HCT116 (cell line): ENCODE measurements at regions not wholly inside any gene's neighbourhood (a gene's known extent, or its start where the extent isn't known, plus 50 kb on each side); places are given as distances from the start of the nearest gene placed in this dataset.

ENCODE experiments used
- ATAC-seq: fragments of 200-7000 bp; cut with Tn5 transposase; 2 replicates; pipeline ENCODE4 v1.9.1; 2020; ENCODE audit warnings: mild to moderate bottlenecking, moderate library complexity
- BruUV-seq: library from RNA; stranded (reverse); fragments of 400-500 nt; replicated peaks from 2 replicates; lab custom pipeline; 2021; lab: Mats Ljungman, UMichigan
- CTCF ChIA-PET: fragments of 300-600 bp; sonication (Branson Sonifier 250); formaldehyde crosslinking; loops from one replicate; lab custom pipeline; 2021; ENCODE audit warnings: antibody characterized with exemption; lab: Charles Lee
- POLR2A ChIA-PET: fragments of 300-600, 350-600 bp; sonication (Branson Sonifier 250); formaldehyde crosslinking; loops from one replicate; lab custom pipeline; 2021; ENCODE audit warnings: antibody characterized with exemption; lab: Charles Lee
- RAD21 ChIA-PET, 2 experiments: fragments of 300-600 bp; sonication (Branson Sonifier 250); formaldehyde crosslinking; loops; one replicate each; lab custom pipeline; 2023; ENCODE audit warnings: low total read pairs in 2 of 2; ENCODE audit not compliant: uncharacterized antibody in 2 of 2, unreplicated experiment in 2 of 2, low non-redundant PET in 1 of 2; lab: Charles Lee
- DNase-seq: peaks from one replicate; pipeline ENCODE4 v3.0.0-alpha.2; 2010; ENCODE audit warnings: low read depth, low spot score
- H2AFZ ChIP-seq: fragments of 200-600 bp; shearing (Covaris generic), sonication (generic); 2 replicates; pipeline ENCODE4 v1.6.1; 2017; ENCODE audit warnings: low read depth, mixed run types, mixed read lengths, antibody characterized with exemption, low read length; ENCODE audit not compliant: poor library complexity, severe bottlenecking
- H3K27ac ChIP-seq: 2 replicates; pipeline ENCODE4 v1.5.1; 2012; ENCODE audit warnings: low read depth, low read length
- H3K27me3 ChIP-seq: fragments of 200-600 bp; sonication (generic); 2 replicates; pipeline ENCODE4 v1.6.1; 2016; ENCODE audit warnings: mixed run types, low read length, mixed read lengths; ENCODE audit not compliant: insufficient read depth
- H3K36me3 ChIP-seq, 2 experiments: fragments of 200-500 bp in 1 of 2; fragments of 200-600 bp in 1 of 2; sonication (Bioruptor generic) in 1 of 2; sonication (generic) in 1 of 2; 2 replicates each; pipeline versions ENCODE4 v1.5.1 to v1.6.1; 2014 to 2016; ENCODE audit warnings: low read length in 2 of 2, inconsistent platforms in 1 of 2, mixed read lengths in 1 of 2, mixed run types in 1 of 2; ENCODE audit not compliant: insufficient read depth in 2 of 2, control insufficient read depth in 1 of 2
- H3K4me1 ChIP-seq, 2 experiments: fragments of 200-600 bp in 1 of 2; sonication (generic) in 1 of 2; 2 replicates each; pipeline versions ENCODE4 v1.5.1 to v1.6.1; 2012 to 2017; ENCODE audit warnings: low read length in 2 of 2, inconsistent platforms in 1 of 2, mild to moderate bottlenecking in 1 of 2, mixed read lengths in 1 of 2, mixed run types in 1 of 2, moderate library complexity in 1 of 2; ENCODE audit not compliant: insufficient read depth in 2 of 2, control insufficient read depth in 1 of 2
- H3K4me2 ChIP-seq: fragments of 200-600 bp; sonication (generic); 2 replicates; pipeline ENCODE4 v1.6.1; 2017; ENCODE audit warnings: mixed run types, low read length, mixed read lengths
- H3K4me3 ChIP-seq, 2 experiments: fragments of 200-600 bp in 1 of 2; sonication (generic) in 1 of 2; replicated peaks in 1 of 2; 2 replicates each; pipeline ENCODE4 v1.5.1; 2011 to 2016; ENCODE audit warnings: low read length in 2 of 2, control low read depth in 1 of 2, low read depth in 1 of 2, mild to moderate bottlenecking in 1 of 2, mixed read lengths in 1 of 2, mixed run types in 1 of 2
- H3K79me2 ChIP-seq: fragments of 200-600 bp; sonication (generic); 2 replicates; pipeline ENCODE4 v1.6.1; 2017; ENCODE audit warnings: mild to moderate bottlenecking, mixed run types, low read length, moderate library complexity, mixed read lengths; ENCODE audit not compliant: insufficient read depth
- H3K9ac ChIP-seq: fragments of 200-600 bp; sonication (generic); 2 replicates; pipeline ENCODE4 v1.6.1; 2016; ENCODE audit warnings: low read length, mixed read lengths
- H3K9me2 ChIP-seq: fragments of 200-600 bp; sonication (generic), shearing (Covaris generic); 2 replicates; pipeline ENCODE4 v1.6.1; 2017; ENCODE audit warnings: mixed run types, mild to moderate bottlenecking, moderate library complexity; ENCODE audit not compliant: insufficient read depth
- H3K9me3 ChIP-seq, 2 experiments: fragments of 200-500 bp in 1 of 2; fragments of 200-600 bp in 1 of 2; sonication (Bioruptor generic) in 1 of 2; sonication (generic) in 1 of 2; 2 replicates each; pipeline ENCODE4 v1.6.1; 2014 to 2017; ENCODE audit warnings: low read length in 2 of 2, mixed read lengths in 2 of 2, inconsistent platforms in 1 of 2, low read depth in 1 of 2, mild to moderate bottlenecking in 1 of 2, mixed run types in 1 of 2, moderate library complexity in 1 of 2; ENCODE audit not compliant: control insufficient read depth in 1 of 2, insufficient read depth in 1 of 2
- H4K20me1 ChIP-seq: fragments of 200-600 bp; sonication (generic), shearing (Covaris generic); 2 replicates; pipeline ENCODE4 v1.6.1; 2017; ENCODE audit warnings: mixed run types, mild to moderate bottlenecking, moderate library complexity; ENCODE audit not compliant: insufficient read depth
- EZH2 ChIP-seq: fragments of 200-600 bp; sonication (generic); IDR thresholded peaks from 2 replicates; pipeline ENCODE4 v1.6.1; 2017; ENCODE audit warnings: antibody characterized with exemption, mixed run types
- EZH2phosphoT487 ChIP-seq: fragments of 200-600 bp; IDR thresholded peaks from 2 replicates; pipeline ENCODE4 v1.6.1; 2018; ENCODE audit warnings: antibody characterized with exemption, borderline replicate concordance
- FOSL1 ChIP-seq: IDR thresholded peaks from 2 replicates; pipeline ENCODE4 v1.6.1; 2012; ENCODE audit warnings: low read depth
- MAX ChIP-seq: IDR thresholded peaks from 2 replicates; pipeline ENCODE4 v1.6.1; 2012
- POLR2AphosphoS5 ChIP-seq: IDR thresholded peaks from 2 replicates; pipeline ENCODE4 v1.6.1; 2011; ENCODE audit warnings: mild to moderate bottlenecking, low read depth, low read length, moderate library complexity
- REST ChIP-seq: IDR thresholded peaks from 2 replicates; pipeline ENCODE4 v1.6.1; 2012; ENCODE audit warnings: low read depth
- SIN3A ChIP-seq: IDR thresholded peaks from 2 replicates; pipeline ENCODE4 v1.6.1; 2012; ENCODE audit warnings: low read depth
- SP1 ChIP-seq: IDR thresholded peaks from 2 replicates; pipeline ENCODE4 v1.6.1; 2012; ENCODE audit warnings: low read depth
- SRF ChIP-seq: IDR thresholded peaks from 2 replicates; pipeline ENCODE4 v1.6.1; 2012; ENCODE audit warnings: low read depth
- TCF7L2 ChIP-seq: IDR thresholded peaks from 2 replicates; pipeline ENCODE4 v1.7.0; 2011; ENCODE audit warnings: borderline replicate concordance, inconsistent platforms; ENCODE audit not compliant: insufficient read depth, insufficient read length; ENCODE audit errors: extremely low read depth
- YY1 ChIP-seq: IDR thresholded peaks from 2 replicates; pipeline ENCODE4 v1.6.1; 2011; ENCODE audit warnings: low read length, low read depth, moderate library complexity, mild to moderate bottlenecking; ENCODE audit not compliant: insufficient replicate concordance; ENCODE audit errors: extremely low read depth
- ZBTB33 ChIP-seq: IDR thresholded peaks from 2 replicates; pipeline ENCODE4 v1.6.1; 2011; ENCODE audit warnings: mild to moderate bottlenecking, low read length, moderate library complexity; ENCODE audit not compliant: insufficient replicate concordance; ENCODE audit errors: extremely low read depth
- ZFX ChIP-seq: fragments of 450-650 bp; IDR thresholded peaks from 2 replicates; pipeline ENCODE4 v1.6.1; 2017
- intact Hi-C: fragments of 100-400 bp; cut with micrococcal nuclease; formaldehyde crosslinking; loops from 2 replicates; pipeline ENCODE4 v1.10.0; 2022
- TF ChIP-seq, protein P1 (sequence below), 3 experiments: fragments of 200-600 bp in 1 of 3; sonication (generic) in 1 of 3; IDR thresholded peaks in 2 of 3; conservative IDR thresholded peaks in 1 of 3; 2 replicates each; pipeline ENCODE4 v1.5.1; 2012 to 2017; ENCODE audit warnings: low read depth in 2 of 3, low read length in 2 of 3, antibody characterized with exemption in 1 of 3, borderline replicate concordance in 1 of 3, control low read depth in 1 of 3, mild to moderate bottlenecking in 1 of 3, mixed read lengths in 1 of 3, mixed run types in 1 of 3, moderate library complexity in 1 of 3; ENCODE audit not compliant: insufficient read depth in 1 of 3
- TF ChIP-seq, protein P2 (sequence below): IDR thresholded peaks from 2 replicates; pipeline ENCODE4 v1.6.1; 2012

DNA sequence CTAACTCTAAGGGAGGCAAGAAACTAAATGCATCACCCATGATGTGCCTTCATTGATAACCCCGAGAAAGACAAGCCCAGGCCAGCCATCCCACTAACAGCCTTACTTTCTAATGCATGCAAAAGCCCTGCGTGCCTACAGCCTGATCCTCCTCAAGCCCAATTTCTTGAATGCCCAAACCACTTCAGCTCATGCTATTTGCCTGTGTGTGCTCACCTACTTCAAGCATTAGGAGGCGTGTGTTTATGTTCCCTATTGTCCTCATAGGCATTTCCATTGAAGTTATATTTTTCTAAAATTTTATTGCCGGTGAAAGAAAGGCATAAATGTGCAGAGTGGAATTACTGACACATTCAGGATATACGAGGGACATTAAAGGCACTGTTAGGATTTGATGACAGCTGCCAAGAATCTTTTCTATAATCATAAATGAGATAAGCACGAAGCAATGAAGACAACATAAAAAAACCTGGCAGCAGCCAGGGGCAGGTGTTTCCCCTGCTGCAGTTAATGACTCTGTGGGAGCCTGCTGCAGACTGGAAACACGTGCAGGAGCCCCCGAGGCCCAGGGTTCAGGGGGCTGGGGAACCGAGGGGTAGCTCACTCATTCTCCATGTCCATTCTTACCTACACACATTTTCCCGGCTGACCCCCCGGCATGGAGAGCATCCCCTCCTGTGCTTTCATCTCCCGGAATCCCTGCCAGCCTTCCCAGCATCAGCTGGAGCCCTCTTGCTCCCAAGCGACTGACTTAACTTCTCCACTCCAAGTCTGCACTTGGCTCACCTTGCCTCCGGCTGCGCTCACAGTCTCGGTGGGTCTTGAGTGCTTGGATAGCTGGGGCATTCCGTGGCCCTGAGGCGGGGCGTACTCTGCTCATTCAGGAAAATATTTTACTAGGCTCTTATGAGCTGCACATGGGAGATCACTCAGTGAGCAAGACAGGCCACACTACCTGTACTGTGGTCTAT is 292.3 kb upstream of the SIX2 start:
- Histone ChIP-seq H2AFZ (no peak overlapping the region), H3K27ac (no peak overlapping the region), H3K27me3 (peaks cover 14% of the 10 kb centered on the region), H4K20me1 (no peaks in the 10 kb centered on the region), H3K4me3 (no peak overlapping the region), H3K36me3 (no peaks in the 10 kb centered on the region), H3K9me3 (no peaks in the 10 kb centered on the region), H3K9me2 (no peaks in the 10 kb centered on the region), H3K4me2 (no peak overlapping the region), H3K9ac (no peak overlapping the region), H3K4me1 (no peaks in the 10 kb centered on the region), H3K79me2 (no peaks in the 10 kb centered on the region)
- no peak for ATAC-seq
- RAD21 ChIA-PET: no interaction called here
- no TSS peak for BruUV-seq
- intact Hi-C loops: no loop called here
- TF ChIP-seq TCF7L2 (no peak), MAX (no peak), REST (no peak), SIN3A (no peak), EZH2phosphoT487 (no peak), ZBTB33 (no peak), YY1 (no peak), FOSL1 (no peak), ZFX (no peak), SP1 (no peak), EZH2 (no peak), SRF (no peak), POLR2AphosphoS5 (no peak)
- TF ChIP-seq, protein P1, sequence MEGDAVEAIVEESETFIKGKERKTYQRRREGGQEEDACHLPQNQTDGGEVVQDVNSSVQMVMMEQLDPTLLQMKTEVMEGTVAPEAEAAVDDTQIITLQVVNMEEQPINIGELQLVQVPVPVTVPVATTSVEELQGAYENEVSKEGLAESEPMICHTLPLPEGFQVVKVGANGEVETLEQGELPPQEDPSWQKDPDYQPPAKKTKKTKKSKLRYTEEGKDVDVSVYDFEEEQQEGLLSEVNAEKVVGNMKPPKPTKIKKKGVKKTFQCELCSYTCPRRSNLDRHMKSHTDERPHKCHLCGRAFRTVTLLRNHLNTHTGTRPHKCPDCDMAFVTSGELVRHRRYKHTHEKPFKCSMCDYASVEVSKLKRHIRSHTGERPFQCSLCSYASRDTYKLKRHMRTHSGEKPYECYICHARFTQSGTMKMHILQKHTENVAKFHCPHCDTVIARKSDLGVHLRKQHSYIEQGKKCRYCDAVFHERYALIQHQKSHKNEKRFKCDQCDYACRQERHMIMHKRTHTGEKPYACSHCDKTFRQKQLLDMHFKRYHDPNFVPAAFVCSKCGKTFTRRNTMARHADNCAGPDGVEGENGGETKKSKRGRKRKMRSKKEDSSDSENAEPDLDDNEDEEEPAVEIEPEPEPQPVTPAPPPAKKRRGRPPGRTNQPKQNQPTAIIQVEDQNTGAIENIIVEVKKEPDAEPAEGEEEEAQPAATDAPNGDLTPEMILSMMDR (IDR thresholded peaks at IDR 0.05 in 2 of 3, conservative IDR thresholded peaks at IDR 0.05 in 1 of 3; ENCODE audit: borderline replicate concordance in 1 of 3, insufficient read depth in 1 of 3, low read depth in 2 of 3, low read length in 2 of 3): no peak
- TF ChIP-seq, protein P2, sequence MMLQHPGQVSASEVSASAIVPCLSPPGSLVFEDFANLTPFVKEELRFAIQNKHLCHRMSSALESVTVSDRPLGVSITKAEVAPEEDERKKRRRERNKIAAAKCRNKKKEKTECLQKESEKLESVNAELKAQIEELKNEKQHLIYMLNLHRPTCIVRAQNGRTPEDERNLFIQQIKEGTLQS: no peak
- CTCF ChIA-PET: no interaction called here
- no peak for DNase-seq
- POLR2A ChIA-PET: no interaction called here
